Lower leg skin (tissue), 3 donors: ENCODE measurements at regions not wholly inside any gene's neighbourhood (a gene's known extent, or its start where the extent isn't known, plus 50 kb on each side); places are given as distances from the start of the nearest gene placed in this dataset.

Experiments
- CTCF ChIP-seq, 3 donors: fragments of 450-650 bp; IDR thresholded peaks; one replicate each; pipeline ENCODE4 v1.5.1; 2016; ENCODE audit warnings: antibody characterized with exemption in 3 of 3, mild to moderate bottlenecking in 3 of 3, moderate library complexity in 2 of 3
- POLR2A ChIP-seq, 2 donors: fragments of 450-650 bp; IDR thresholded peaks; one replicate each; pipeline ENCODE4 v1.6.1; 2016 to 2017; ENCODE audit warnings: antibody characterized with exemption in 2 of 2, mild to moderate bottlenecking in 1 of 2, moderate library complexity in 1 of 2

GRCh38 chr12:94726236-94726835 lies 76.0 kb upstream of the TMCC3 start:
- TF ChIP-seq CTCF (IDR thresholded peaks at IDR 0.05): no peak
- no peak for TF ChIP-seq POLR2A (IDR thresholded peaks at IDR 0.05)
